Osteoblast (primary cell): ENCODE measurements at regions not wholly inside any gene's neighbourhood (a gene's known extent, or its start where the extent isn't known, plus 50 kb on each side); places are given as distances from the start of the nearest gene placed in this dataset.

ENCODE experiments used
- DNase-seq: peaks from one replicate; pipeline ENCODE4 v3.0.0; 2011; ENCODE audit warnings: low spot score, mixed read lengths; ENCODE audit not compliant: insufficient read length; ENCODE audit errors: missing footprints
- H2AFZ ChIP-seq: 2 replicates; pipeline ENCODE4 v1.6.0; 2011; ENCODE audit warnings: mild to moderate bottlenecking, low read length
- H3K27ac ChIP-seq: 2 replicates; pipeline ENCODE4 v1.5.1; 2011; ENCODE audit warnings: mild to moderate bottlenecking, low read depth, low read length, moderate library complexity
- H3K27me3 ChIP-seq: 2 replicates; pipeline ENCODE4 v1.6.0; 2012; ENCODE audit warnings: mild to moderate bottlenecking, control low read depth, inconsistent platforms, low read length, moderate library complexity; ENCODE audit not compliant: insufficient read depth
- H3K36me3 ChIP-seq: 2 replicates; pipeline ENCODE4 v1.5.1; 2011; ENCODE audit warnings: mild to moderate bottlenecking, low read length, control low read depth, moderate library complexity; ENCODE audit not compliant: insufficient read depth
- H3K4me1 ChIP-seq: 2 replicates; pipeline ENCODE4 v1.5.1; 2011; ENCODE audit warnings: mild to moderate bottlenecking, low read length, control low read depth, moderate library complexity; ENCODE audit not compliant: insufficient read depth
- H3K4me2 ChIP-seq: 2 replicates; pipeline ENCODE4 v1.6.0; 2011; ENCODE audit warnings: mild to moderate bottlenecking, low read length; ENCODE audit not compliant: insufficient read depth
- H3K4me3 ChIP-seq: fragments of 200-600 bp; sonication (generic); 3 replicates; pipeline ENCODE4 v1.5.1; 2012; ENCODE audit warnings: mild to moderate bottlenecking, low read length, inconsistent platforms; ENCODE audit not compliant: insufficient read depth
- H3K79me2 ChIP-seq: 2 replicates; pipeline ENCODE4 v1.6.0; 2012; ENCODE audit warnings: mild to moderate bottlenecking, low read length, control low read depth, inconsistent platforms; ENCODE audit not compliant: insufficient read depth
- H3K9me3 ChIP-seq: 2 replicates; pipeline ENCODE4 v1.5.1; 2011; ENCODE audit warnings: low read depth, low read length, control low read depth
- H4K20me1 ChIP-seq: 2 replicates; pipeline ENCODE4 v1.6.0; 2012; ENCODE audit warnings: mild to moderate bottlenecking, low read length, control low read depth; ENCODE audit not compliant: insufficient read depth
- TF ChIP-seq, protein P1 (sequence below): IDR thresholded peaks from 2 replicates; pipeline ENCODE4 v1.5.1; 2011; ENCODE audit warnings: mild to moderate bottlenecking, low read depth, low read length, moderate library complexity; ENCODE audit errors: extremely low read depth

GRCh38 chr13:42474954-42475353, 99.0 kb upstream of the TNFSF11 start:
- Histone ChIP-seq H3K79me2 (no peaks in the 10 kb centered on the region), H3K36me3 (no peaks in the 10 kb centered on the region), H3K4me1 (peaks cover 3% of the 10 kb centered on the region), H3K4me2 (no peak overlapping the region), H3K4me3 (no peak overlapping the region), H3K27ac (no peak overlapping the region), H4K20me1 (no peaks in the 10 kb centered on the region), H3K9me3 (no peaks in the 10 kb centered on the region), H3K27me3 (peaks cover 6% of the 10 kb centered on the region), H2AFZ (peak overlapping the region; percentile 14)
- DNase-seq, result no peak
- TF ChIP-seq, protein P1, sequence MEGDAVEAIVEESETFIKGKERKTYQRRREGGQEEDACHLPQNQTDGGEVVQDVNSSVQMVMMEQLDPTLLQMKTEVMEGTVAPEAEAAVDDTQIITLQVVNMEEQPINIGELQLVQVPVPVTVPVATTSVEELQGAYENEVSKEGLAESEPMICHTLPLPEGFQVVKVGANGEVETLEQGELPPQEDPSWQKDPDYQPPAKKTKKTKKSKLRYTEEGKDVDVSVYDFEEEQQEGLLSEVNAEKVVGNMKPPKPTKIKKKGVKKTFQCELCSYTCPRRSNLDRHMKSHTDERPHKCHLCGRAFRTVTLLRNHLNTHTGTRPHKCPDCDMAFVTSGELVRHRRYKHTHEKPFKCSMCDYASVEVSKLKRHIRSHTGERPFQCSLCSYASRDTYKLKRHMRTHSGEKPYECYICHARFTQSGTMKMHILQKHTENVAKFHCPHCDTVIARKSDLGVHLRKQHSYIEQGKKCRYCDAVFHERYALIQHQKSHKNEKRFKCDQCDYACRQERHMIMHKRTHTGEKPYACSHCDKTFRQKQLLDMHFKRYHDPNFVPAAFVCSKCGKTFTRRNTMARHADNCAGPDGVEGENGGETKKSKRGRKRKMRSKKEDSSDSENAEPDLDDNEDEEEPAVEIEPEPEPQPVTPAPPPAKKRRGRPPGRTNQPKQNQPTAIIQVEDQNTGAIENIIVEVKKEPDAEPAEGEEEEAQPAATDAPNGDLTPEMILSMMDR, result no peak

DNA sequence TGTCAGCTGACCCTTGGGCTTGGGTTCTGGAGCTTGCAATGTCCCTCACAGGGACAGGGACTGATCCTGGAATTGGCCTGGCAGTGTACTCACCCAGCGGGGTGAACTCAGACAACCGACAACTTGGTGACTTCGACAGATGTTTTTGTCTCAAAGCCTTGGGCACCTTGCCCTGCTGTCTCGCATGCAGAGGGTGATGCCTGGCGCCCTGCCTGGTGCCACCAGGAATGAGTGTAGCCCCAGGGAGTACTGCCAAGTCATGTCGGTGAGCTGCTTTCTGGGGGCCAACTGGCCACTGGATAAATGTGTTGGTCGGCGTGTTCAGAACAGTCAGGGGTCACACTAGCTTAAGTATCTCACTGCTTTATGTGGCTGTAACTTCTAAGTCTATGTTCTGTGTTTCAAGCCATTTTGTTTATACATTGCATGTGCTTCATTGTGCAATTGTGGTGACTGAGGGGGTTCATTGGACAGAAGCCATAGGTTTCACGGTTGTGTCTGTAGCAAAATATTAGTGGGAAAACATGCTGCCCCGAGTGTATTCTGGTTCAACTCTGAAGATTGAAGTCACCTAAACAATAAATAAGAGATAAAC, 96.3 kb upstream of the TNFSF11 start:
- H3K4me1 ChIP-seq, result peaks cover 3% of the 10 kb centered on the region
- no peak for DNase-seq
- no peaks in the 10 kb centered on the region for H3K79me2 ChIP-seq
- no peaks in the 10 kb centered on the region for H3K9me3 ChIP-seq
- TF ChIP-seq, protein P1, result no peak
- H3K27ac ChIP-seq, result no peak overlapping the region
- peak overlapping the region; percentile 77 for H2AFZ ChIP-seq
- no peaks in the 10 kb centered on the region for H3K36me3 ChIP-seq
- H3K27me3 ChIP-seq, result peaks cover 6% of the 10 kb centered on the region
- no peak overlapping the region for H3K4me3 ChIP-seq
- H3K4me2 ChIP-seq, result no peak overlapping the region
- no peaks in the 10 kb centered on the region for H4K20me1 ChIP-seq

GRCh38 chr13:42478531-42479156, 95.3 kb upstream of the TNFSF11 start:
- Histone ChIP-seq H3K4me1 (peaks cover 3% of the 10 kb centered on the region), H4K20me1 (no peaks in the 10 kb centered on the region), H3K27ac (no peak overlapping the region), H3K4me3 (no peak overlapping the region), H3K79me2 (no peaks in the 10 kb centered on the region), H3K27me3 (peaks cover 6% of the 10 kb centered on the region), H3K4me2 (no peak overlapping the region), H3K36me3 (no peaks in the 10 kb centered on the region), H3K9me3 (no peaks in the 10 kb centered on the region), H2AFZ (no peak overlapping the region)
- DNase-seq, result peak; percentile 91
- TF ChIP-seq, protein P1, result peak; percentile 56

DNA sequence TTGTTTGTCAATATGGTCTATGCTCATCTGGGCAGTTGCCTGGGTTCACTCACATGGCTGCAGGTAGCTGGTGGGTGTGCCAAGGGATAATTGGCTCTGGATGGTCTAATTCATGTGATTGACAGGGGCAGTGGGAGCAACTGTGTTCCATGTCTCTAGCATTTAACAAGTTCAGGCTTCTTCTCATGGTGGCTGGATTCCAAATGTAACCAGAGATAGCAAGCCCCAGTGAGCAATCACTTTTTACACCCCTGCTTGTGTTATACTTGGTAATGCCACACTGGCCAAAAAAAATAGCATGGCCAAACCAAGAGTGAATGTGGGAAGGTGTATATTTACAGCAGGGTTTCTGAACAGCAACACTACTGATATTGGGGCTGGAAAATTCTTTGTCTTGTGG, 89.6 kb upstream of the TNFSF11 start:
- Histone ChIP-seq H3K9me3 (no peaks in the 10 kb centered on the region), H3K27ac (no peak overlapping the region), H3K36me3 (no peaks in the 10 kb centered on the region), H2AFZ (no peak overlapping the region), H3K79me2 (no peaks in the 10 kb centered on the region), H3K4me3 (no peak overlapping the region), H4K20me1 (no peaks in the 10 kb centered on the region), H3K4me2 (peak overlapping the region; percentile 25), H3K27me3 (peaks cover 6% of the 10 kb centered on the region), H3K4me1 (peaks cover 40% of the 10 kb centered on the region)
- TF ChIP-seq, protein P1, result no peak
- peak; percentile 72 for DNase-seq
